GM21360 (cell line): ENCODE measurements at regions not wholly inside any gene's neighbourhood (a gene's known extent, or its start where the extent isn't known, plus 50 kb on each side); places are given as distances from the start of the nearest gene placed in this dataset.
"Not testable (repeated sequence)": the region's sequence is repeated elsewhere in the genome, so short reads cannot be mapped to it uniquely, and the experiment has no call there.

ENCODE experiments used
- ATAC-seq: cut with Tn5 transposase; IDR thresholded peaks from one replicate; pipeline ENCODE4 v1.9.1; 2021; ENCODE audit warnings: mild to moderate bottlenecking, moderate library complexity; ENCODE audit not compliant: unreplicated experiment

DNA sequence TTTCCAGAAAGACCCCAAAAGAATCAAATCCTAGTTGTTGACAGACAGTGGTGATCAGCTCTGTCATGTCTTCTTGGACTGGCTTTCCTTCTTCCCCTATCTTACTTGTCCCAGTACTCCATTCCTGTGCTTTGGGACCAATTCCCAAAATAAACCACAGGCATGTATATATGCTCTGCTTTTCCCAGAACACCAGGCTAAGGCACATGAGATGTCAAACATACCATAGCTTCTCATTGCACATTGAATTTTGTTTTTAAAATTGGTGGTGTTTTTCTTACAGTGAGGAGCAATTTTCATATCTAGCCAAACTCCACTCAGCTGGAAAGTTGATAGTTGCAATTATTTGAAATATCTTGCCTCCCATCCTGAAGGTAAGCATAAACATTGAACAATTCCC, 88.9 kb upstream of the RGPD4 start:
- ATAC-seq: no peak

DNA sequence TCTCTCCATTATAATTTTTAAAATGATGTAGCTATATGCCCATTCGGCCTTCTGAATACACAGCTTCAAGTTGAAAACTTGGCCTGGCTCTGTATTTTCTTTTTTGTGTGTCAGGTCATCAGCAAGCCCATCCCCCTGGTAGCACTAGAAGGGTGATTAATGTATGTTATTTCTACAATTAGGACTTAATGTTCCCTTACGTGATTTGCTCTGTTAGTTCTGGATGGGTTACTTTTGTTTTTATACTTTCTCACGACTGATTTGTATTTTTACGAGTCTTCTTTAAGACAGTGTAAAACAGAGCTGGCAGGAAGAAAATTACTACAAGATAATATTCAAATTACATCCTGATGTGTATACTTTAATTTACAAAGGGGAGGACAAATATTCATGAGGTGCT, 88.4 kb upstream of the RGPD4 start:
- no peak for ATAC-seq

DNA sequence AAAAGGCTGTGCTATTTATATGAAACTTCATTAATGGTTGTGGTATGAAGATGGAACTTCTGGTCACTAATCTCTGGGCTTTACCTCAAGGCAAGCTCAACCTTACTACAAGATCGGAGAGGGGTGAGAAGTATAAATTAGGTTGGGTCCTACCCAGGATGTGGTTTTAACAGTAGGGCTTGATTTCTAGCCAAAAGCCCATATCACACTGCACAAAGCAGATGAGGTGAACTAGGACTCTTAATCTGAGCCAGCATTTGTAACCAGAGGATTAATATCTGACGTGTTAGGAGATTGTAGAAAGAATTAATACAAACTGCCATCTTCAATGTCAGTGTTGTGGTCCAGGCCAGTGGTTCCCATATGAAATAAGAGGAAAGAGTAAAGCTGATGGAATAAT, 86.4 kb upstream of the RGPD4 start:
- no peak for ATAC-seq

DNA sequence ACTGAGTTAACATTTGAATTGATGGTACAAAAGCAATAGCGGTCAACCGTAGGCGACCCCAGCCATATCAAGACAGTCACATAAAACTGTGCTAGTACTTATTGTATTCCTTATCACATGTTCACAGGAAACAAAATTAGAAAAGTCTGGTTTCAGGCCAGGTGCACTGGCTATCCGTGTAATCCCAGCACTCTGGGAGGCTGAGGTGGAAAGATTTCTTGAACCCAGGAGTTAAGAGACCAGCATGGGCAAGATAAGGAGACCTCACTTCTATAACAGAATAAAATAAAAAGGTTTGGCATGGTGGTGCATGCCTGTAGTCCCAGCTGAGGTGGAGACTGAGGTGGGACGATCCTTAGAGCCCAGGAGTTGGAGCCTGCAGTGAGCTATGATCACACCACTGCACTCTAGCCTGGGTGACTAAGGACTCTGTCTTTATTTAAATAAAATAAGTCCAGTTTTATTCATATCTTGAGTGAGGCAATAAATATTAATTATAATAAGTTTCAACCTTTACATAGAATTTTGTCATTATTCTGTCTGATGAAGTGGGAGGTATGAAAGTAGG, 84.1 kb upstream of the RGPD4 start:
- ATAC-seq: no peak

DNA sequence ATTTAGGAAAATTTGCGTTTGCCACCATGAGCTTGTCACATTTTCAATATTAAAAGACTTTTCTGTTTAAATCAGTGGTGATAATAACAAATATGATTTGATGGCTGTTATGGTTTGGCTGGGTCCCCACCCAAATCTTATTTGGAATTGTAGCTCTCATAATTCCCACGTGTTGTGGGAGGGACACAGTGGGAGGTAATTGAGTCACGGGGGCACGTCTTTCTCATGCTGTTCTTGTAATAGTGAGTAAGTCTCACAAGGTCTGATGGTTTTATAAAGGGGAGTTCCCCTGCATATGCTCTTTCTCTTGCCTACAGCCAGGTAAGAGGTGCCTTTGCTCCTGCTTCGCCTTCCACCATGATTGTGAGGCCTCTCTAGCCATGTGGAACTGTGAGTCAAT, 83.4 kb upstream of the RGPD4 start:
- ATAC-seq: no peak

DNA sequence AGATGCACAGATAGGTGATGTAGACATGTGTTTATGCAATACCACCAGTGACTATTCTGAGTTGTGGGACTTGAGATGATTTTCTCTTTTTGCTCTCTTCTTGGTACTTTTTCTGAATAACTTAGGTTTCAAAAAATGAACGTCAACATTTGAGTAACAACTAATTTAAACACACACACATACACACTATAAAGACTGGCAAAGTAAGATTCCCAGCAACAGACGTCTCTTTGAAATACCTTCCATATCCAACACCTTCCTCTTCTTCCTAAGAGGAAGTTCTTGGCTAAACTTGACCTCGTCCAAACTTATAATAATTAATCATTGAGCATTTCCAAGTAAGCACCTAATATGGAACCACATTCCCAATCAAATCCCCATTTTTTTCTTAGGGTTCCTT, 81.6 kb upstream of the RGPD4 start:
- no peak for ATAC-seq

DNA sequence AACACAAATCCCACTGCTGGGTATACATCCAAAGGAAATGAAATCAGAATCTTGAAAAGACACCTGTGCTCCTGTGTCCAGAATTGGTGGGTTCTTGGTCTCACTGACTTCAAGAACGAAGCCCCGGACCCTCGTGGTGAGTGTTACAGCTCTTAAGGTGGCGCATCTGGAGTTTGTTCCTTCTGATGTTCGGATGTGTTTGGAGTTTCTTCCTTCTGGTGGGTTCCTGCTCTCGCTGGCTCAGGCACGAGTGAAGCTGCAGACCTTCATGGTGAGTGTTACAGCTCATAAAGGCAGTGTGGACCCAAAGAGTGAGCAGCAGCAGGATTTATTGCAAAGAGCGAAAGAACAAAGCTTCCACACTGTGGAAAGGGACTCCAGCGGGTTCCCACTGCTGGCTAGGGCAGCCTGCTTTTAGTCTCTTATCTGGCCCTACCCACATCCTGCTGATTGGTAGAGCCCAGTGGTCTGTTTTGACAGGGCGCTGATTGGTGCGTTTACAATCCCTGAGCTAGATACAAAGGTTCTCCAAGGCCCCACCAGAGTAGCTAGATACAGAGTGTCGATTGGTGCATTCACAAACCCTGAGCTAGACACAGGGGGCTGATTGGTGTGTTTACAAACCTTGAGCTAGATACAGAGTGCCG, 80.0 kb upstream of the RGPD4 start:
- ATAC-seq: not testable (repeated sequence)

DNA sequence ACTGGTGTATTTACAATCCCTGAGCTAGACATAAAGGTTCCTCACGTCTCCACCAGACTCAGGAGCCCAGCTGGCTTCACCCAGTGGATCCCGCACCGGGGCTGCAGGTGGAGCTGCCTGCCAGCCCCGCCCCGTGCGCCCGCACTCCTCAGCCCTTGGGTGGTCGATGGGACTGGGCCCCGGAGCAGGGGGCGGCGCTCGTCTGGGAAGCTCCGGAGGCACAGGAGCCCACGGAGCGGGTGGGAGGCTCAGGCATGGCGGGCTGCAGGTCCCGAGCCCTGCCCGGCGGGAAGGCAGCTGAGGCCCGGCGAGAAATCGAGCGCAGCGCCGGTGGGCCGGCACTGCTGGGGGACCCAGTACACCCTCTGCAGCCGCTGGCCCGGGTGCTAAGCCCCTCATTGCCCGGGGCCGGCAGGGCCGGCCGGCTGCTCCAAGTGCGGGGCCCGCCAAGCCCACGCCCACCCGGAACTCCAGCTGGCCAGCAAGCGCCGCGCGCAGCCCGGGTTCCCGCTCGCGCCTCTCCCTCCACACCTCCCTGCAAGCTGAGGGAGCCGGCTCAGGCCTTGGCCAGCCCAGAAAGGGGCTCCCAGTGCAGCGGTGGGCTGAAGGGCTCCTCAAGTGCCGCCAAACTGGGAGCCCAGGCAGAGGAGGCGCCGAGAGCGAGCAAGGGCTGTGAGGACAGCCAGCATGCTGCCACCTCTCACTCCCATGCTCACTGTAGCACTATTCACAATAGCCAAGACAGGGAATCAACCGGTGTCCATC, 79.3 kb upstream of the RGPD4 start:
- not testable (repeated sequence) for ATAC-seq

DNA sequence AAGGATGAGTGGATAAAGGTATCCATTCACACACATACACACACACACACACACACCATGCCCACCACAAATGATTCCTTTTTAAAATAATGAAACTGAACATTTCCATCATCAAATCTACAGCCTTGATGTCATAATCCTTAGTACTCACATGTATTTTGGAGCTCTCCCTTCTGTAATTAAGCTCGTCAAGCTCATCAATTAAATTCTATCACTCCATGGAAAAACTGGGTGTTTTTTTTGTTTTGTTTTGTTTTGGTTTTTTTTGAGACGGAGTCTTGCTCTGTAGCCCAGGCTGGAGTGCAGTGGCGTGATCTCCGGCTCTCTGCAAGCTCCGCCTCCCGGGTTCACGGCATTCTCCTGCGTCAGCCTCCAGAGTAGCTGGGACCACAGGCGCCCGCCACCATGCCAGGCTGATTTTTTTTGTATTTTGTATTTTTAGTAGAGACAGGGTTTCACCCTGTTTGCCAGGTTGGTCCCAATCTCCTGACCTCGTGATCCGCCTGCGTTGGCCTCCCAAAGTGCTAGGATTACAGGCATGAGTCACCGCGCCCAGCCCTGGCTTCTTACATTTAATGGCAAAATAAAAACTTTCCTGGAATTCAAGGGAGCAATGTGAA, 78.6 kb upstream of the RGPD4 start:
- ATAC-seq: no peak

DNA sequence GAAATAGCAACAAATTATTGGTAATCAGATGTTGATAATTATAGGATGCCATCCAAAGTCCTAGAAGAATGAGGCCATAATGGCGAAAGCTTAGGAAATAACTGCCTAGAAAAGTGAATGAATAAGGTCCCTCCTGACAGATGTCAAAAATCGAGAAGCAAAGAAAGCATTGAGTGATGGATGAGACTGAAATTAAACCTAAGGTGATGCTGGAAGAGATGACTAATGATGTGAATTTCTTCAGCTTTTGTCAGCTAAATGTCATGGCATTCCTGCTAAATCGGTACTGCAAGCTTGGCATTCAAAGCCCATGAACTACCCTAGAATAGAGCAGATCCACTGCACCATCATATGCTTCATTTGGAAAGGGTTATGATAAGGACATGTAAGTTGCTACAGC, 74.8 kb upstream of the RGPD4 start:
- no peak for ATAC-seq

DNA sequence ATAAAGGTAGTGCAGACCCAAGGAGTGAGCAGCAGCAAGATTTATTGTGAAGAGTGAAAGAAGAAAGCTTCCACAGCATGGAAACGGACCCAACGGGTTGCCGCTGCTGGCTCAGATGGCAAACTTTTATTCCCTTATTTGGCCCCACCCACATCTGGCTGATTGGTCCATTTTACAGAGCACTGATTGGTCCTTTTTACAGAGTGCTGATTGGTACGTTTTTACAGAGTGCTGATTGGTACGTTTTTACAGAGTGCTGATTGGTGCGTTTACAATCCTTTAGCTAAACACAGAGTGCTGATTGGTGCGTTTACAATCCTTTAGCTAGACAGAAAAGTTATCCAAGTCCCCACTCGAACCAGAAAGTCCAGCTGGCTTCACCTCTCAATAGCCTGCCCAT, 72.9 kb upstream of the RGPD4 start:
- not testable (repeated sequence) for ATAC-seq

DNA sequence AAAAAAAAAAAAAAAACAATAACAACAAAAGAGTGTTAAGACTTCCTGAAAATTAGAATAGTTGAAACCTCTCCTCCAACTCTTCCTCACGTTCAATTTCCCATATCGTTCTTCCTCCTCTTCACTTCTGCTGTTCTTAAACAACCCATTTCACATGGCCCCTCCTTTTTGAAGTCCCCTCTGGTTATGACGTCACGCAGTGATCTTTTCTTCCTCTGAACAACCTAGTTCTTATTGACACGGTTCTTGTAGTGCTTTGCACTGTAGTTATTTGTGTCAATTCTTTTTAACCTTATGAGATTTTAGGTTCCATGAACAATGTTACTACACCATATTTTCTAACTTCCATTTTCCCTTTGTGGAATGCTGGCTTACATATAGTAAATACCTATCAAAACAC, 69.5 kb upstream of the RGPD4 start:
- ATAC-seq: no peak

DNA sequence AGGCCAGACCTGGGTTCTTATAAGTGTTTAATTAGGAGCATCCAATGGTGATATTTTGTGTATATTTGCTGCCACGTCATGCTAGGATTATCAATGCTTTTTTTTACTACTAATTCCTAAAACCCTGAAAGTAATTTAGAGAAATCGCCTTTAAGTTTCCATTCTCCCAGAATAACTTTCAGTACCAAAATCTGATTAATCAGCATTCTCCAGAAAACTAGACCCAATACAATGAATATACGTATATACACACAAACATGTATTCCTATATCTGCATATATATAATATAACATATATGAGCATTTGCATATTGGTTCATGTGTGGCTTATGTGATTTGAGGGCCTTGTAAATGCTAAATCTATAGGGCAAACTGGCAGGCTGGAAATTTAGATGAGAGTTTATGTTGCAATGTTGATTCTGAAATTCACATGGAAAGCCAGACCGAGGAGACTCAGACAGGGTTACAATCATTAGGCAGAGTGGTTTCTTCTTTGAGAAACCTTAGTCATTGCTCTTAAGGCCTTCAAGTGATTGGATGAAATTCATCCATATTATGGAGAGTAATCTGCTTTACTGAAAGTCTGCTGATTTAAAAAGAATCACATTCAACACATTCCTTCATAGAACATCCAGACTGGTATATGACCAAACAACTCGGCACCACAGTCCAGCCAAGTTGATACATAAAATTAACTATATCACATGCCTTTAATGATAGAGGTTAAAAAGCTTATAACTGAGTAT, 65.9 kb upstream of the RGPD4 start:
- ATAC-seq: no peak

DNA sequence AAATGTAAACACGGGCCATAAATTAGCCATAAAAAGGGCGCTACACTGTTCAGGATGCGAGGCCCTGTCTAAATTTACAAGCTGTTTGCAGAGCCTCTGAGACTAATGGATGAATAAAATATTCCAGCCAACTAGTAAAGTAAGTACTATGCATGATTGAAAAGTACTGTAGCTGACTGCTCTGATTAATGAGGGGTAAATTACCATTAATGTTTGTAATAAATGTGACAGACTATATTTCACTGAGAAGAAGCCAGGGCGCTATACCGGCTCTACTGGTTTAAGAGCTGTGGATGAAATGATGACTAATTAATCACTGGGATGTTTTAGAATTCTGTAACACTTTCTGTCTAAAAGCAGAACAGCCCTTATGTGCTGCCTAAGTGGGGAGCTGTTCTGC, 54.3 kb upstream of the RGPD4 start:
- no peak for ATAC-seq

DNA sequence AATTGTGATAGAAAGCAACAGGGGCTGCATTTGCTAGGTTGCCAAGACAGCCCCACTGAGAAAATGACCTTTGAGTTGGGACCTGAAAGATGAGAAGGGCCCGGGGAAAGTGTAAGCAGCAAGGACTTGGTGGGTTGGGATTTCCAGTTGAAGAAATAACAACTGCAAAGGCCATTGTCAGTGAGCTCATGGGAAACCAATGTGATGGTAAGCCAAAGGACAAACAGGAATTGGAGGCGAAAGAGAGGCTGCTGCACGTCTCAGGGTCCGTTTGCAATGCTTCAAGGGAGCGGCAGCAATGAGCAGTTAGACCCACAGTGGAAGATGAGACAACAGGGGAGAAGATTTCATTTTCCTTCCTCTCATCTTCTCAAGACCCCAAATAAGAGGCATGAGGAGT, 51.5 kb upstream of the RGPD4 start:
- no peak for ATAC-seq

DNA sequence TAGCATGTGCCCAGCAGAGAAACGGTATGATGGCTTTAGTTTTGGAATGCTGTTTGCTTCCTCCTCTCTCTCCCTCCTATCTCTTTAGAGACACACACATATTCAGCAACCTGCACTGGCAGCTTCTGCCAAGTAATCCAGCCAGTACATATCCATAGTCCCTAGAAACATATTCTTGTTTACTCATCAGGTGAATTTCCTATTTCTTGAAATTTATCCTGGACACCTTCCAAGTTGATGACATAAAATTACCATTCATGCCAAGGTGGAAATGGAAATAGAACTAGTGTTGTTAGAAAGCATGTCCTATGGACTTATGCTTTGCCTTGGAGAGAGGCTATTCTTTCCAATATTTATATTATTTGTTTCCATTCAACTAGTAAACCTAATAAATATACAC, 50.9 kb upstream of the RGPD4 start:
- no peak for ATAC-seq

DNA sequence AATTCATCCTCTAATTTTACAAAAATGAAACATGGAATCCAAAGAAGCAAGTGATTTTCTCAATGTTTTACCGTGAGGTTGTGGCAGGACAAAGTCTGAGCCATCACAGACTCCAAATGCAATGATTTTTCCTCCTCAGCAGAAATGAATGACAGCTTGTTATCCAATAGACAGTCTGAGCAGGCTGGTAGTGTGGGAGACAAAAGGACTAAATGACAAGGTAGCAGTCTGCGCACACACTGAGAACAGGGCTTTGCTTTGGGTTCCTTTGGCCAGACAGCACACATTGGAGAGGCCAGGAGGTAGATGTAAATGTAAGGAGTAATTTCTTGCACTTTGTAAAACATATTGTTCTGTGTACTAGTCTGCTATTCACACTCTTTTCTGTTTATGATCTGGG, 50.3 kb upstream of the RGPD4 start:
- no peak for ATAC-seq
